PFSK-1 (cell line): ENCODE measurements at regions not wholly inside any gene's neighbourhood (a gene's known extent, or its start where the extent isn't known, plus 50 kb on each side); places are given as distances from the start of the nearest gene placed in this dataset.

Source experiments
- FOXP2 ChIP-seq: optimal IDR thresholded peaks from 2 replicates; pipeline ENCODE3; 2011; ENCODE audit warnings: borderline replicate concordance, control low read depth, inconsistent platforms; ENCODE audit not compliant: insufficient read depth; ENCODE audit errors: extremely low read length, extremely low read depth
- POLR2AphosphoS5 ChIP-seq: IDR thresholded peaks from 2 replicates; pipeline ENCODE4 v1.6.1; 2012; ENCODE audit warnings: low read depth, mild to moderate bottlenecking, control low read depth, low read length, moderate library complexity
- REST ChIP-seq, 2 experiments: IDR thresholded peaks; 2 replicates each; pipeline versions ENCODE4 v1.6.1 to v1.8.0; 2011 to 2012; ENCODE audit warnings: low read depth in 2 of 2, low read length in 2 of 2, control low read depth in 1 of 2, inconsistent platforms in 1 of 2, mild to moderate bottlenecking in 1 of 2, moderate library complexity in 1 of 2; ENCODE audit not compliant: insufficient read depth in 1 of 2
- SIN3A ChIP-seq: IDR thresholded peaks from 2 replicates; pipeline ENCODE4 v1.6.1; 2012; ENCODE audit warnings: mild to moderate bottlenecking, low read length, moderate library complexity, borderline replicate concordance; ENCODE audit not compliant: insufficient read depth
- TAF1 ChIP-seq: IDR thresholded peaks from 2 replicates; pipeline ENCODE4 v1.6.1; 2012; ENCODE audit warnings: low read length, control low read depth, borderline replicate concordance; ENCODE audit not compliant: insufficient read depth

GRCh38 chr2:66673286-66673685 is 238.4 kb downstream of the MEIS1 start:
- no peak for TF ChIP-seq REST (IDR thresholded peaks at IDR 0.05; ENCODE audit: insufficient read depth in 1 of 2, low read depth in 2 of 2, low read length in 2 of 2)
- no peak for TF ChIP-seq TAF1
- TF ChIP-seq POLR2AphosphoS5, result no peak
- TF ChIP-seq FOXP2, result no peak

GRCh38 chr2:66674087-66674486 is 239.2 kb downstream of the MEIS1 start:
- TF ChIP-seq REST (IDR thresholded peaks at IDR 0.05; ENCODE audit: insufficient read depth in 1 of 2, low read depth in 2 of 2, low read length in 2 of 2) (no peak), SIN3A (no peak), POLR2AphosphoS5 (no peak), FOXP2 (no peak), TAF1 (no peak)

GRCh38 chr2:66675591-66675990 is 240.7 kb downstream of the MEIS1 start:
- TF ChIP-seq POLR2AphosphoS5 (no peak), REST (IDR thresholded peaks at IDR 0.05; ENCODE audit: insufficient read depth in 1 of 2, low read depth in 2 of 2, low read length in 2 of 2) (no peak), TAF1 (no peak), FOXP2 (no peak), SIN3A (no peak)

- no peak for TF ChIP-seq POLR2AphosphoS5
- TF ChIP-seq FOXP2, result no peak
- no peak for TF ChIP-seq TAF1
- no peak for TF ChIP-seq SIN3A
- TF ChIP-seq REST (IDR thresholded peaks at IDR 0.05; ENCODE audit: insufficient read depth in 1 of 2, low read depth in 2 of 2, low read length in 2 of 2), result no peak
Measured at GRCh38 chr2:66679442-66679841, 244.5 kb downstream of the MEIS1 start.

GRCh38 chr2:66682476-66682875 is 247.6 kb downstream of the MEIS1 start:
- TF ChIP-seq SIN3A, result no peak
- no peak for TF ChIP-seq REST (IDR thresholded peaks at IDR 0.05; ENCODE audit: insufficient read depth in 1 of 2, low read depth in 2 of 2, low read length in 2 of 2)
- no peak for TF ChIP-seq TAF1
- no peak for TF ChIP-seq POLR2AphosphoS5
- TF ChIP-seq FOXP2, result no peak
